ENCODE measurements at regions not wholly inside any gene's neighbourhood (a gene's known extent, or its start where the extent isn't known, plus 50 kb on each side); places are given as distances from the start of the nearest gene placed in this dataset.

- TF ChIP-seq CTCF (IDR thresholded peaks at IDR 0.05) (no peak), EP300 (IDR thresholded peaks at IDR 0.05) (no peak), POLR2A (IDR thresholded peaks at IDR 0.05) (no peak)
Measured at GRCh38 chr11:103541186-103541795, 432.1 kb downstream of the DYNC2H1 start.

Data from stomach (tissue), 4 donors.